A673 (cell line): ENCODE measurements at regions not wholly inside any gene's neighbourhood (a gene's known extent, or its start where the extent isn't known, plus 50 kb on each side); places are given as distances from the start of the nearest gene placed in this dataset.

Experiments used
- BruUV-seq: library from RNA; stranded (reverse); fragments of 400-500 nt; replicated peaks from 2 replicates; lab custom pipeline; 2021; lab: Mats Ljungman, UMichigan
- CTCF ChIA-PET: fragments of 300-600 bp; sonication (Branson Sonifier 250); formaldehyde crosslinking; loops from one replicate; lab custom pipeline; 2022; ENCODE audit warnings: antibody characterized with exemption; lab: Charles Lee
- POLR2A ChIA-PET: fragments of 300-600 bp; sonication (Branson Sonifier 250); formaldehyde crosslinking; loops from one replicate; lab custom pipeline; 2022; ENCODE audit warnings: antibody characterized with exemption; ENCODE audit not compliant: low non-redundant PET; lab: Charles Lee
- DNase-seq: peaks from one replicate; pipeline ENCODE4 v3.0.0-alpha.2; 2015; ENCODE audit warnings: low spot score
- H3K27ac ChIP-seq: fragments of 200-600 bp; sonication (generic); 2 replicates; pipeline ENCODE4 v1.5.1; 2016; ENCODE audit warnings: mixed run types, low read depth, mild to moderate bottlenecking, mixed read lengths, antibody characterized with exemption, low read length; ENCODE audit not compliant: poor library complexity, severe bottlenecking
- H3K27me3 ChIP-seq: fragments of 200-600 bp; sonication (generic); replicated peaks from 2 replicates; pipeline ENCODE4 v1.6.1; 2017; ENCODE audit warnings: mixed run types, low read depth, mild to moderate bottlenecking, mixed read lengths, antibody characterized with exemption, low read length; ENCODE audit not compliant: insufficient read depth, poor library complexity
- H3K36me3 ChIP-seq: fragments of 200-600 bp; sonication (generic); 2 replicates; pipeline ENCODE4 v1.6.1; 2016; ENCODE audit warnings: mixed run types, mild to moderate bottlenecking, mixed read lengths, antibody characterized with exemption, low read length; ENCODE audit not compliant: insufficient read depth, poor library complexity, severe bottlenecking
- H3K4me1 ChIP-seq: fragments of 200-600 bp; sonication (generic); 2 replicates; pipeline ENCODE4 v1.6.1; 2017; ENCODE audit warnings: mixed run types, mild to moderate bottlenecking, mixed read lengths, antibody characterized with exemption, low read length; ENCODE audit not compliant: insufficient read depth, poor library complexity, severe bottlenecking
- H3K4me3 ChIP-seq: fragments of 200-600 bp; sonication (generic); 2 replicates; pipeline ENCODE4 v1.5.1; 2016; ENCODE audit warnings: low read depth, mixed run types, mild to moderate bottlenecking, mixed read lengths, low read length; ENCODE audit not compliant: poor library complexity, severe bottlenecking
- H3K9me3 ChIP-seq: fragments of 200-600 bp; sonication (generic); 2 replicates; pipeline ENCODE4 v1.6.1; 2016; ENCODE audit warnings: mixed run types, low read depth, mild to moderate bottlenecking, mixed read lengths, antibody characterized with exemption, low read length; ENCODE audit not compliant: poor library complexity, severe bottlenecking
- EZH2 ChIP-seq: fragments of 200-600 bp; sonication (generic); IDR thresholded peaks from 2 replicates; pipeline ENCODE4 v1.6.1; 2017; ENCODE audit warnings: borderline replicate concordance, low read depth, mild to moderate bottlenecking, mixed read lengths, antibody characterized with exemption, low read length; ENCODE audit not compliant: poor library complexity, severe bottlenecking
- intact Hi-C: fragments of 100-400 bp; cut with micrococcal nuclease; formaldehyde crosslinking; loops from one replicate; pipeline ENCODE4 v1.10.0; 2022; ENCODE audit not compliant: unreplicated experiment
- TF ChIP-seq, protein P1 (sequence below): fragments of 300-800, 200-600 bp; sonication (generic); conservative IDR thresholded peaks from 2 replicates; pipeline ENCODE4 v1.5.1; 2017; ENCODE audit warnings: low read depth, mild to moderate bottlenecking, antibody characterized with exemption, low read length, moderate library complexity, mixed read lengths

DNA sequence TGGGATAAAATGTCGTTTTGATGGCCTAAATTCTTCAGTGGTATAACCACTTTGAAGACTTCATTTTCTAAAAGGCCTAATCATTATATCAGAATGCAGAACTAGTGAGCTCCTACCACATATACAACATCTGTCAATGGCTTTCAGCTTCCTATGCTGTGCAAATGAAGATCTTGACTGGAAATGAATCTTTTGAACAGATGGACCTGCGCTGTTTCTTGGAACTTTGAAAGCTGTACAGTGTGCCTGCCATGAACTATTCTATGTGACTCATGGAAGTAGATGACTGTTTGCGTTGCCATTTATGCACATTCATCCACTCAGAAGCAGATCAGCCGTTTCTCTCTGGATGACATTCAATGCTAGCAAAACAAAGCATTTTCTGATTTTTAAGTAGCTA, 542.2 kb upstream of the USP15 start:
- TF ChIP-seq, protein P1, sequence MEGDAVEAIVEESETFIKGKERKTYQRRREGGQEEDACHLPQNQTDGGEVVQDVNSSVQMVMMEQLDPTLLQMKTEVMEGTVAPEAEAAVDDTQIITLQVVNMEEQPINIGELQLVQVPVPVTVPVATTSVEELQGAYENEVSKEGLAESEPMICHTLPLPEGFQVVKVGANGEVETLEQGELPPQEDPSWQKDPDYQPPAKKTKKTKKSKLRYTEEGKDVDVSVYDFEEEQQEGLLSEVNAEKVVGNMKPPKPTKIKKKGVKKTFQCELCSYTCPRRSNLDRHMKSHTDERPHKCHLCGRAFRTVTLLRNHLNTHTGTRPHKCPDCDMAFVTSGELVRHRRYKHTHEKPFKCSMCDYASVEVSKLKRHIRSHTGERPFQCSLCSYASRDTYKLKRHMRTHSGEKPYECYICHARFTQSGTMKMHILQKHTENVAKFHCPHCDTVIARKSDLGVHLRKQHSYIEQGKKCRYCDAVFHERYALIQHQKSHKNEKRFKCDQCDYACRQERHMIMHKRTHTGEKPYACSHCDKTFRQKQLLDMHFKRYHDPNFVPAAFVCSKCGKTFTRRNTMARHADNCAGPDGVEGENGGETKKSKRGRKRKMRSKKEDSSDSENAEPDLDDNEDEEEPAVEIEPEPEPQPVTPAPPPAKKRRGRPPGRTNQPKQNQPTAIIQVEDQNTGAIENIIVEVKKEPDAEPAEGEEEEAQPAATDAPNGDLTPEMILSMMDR, result no peak
- TF ChIP-seq EZH2, result no peak
- POLR2A ChIA-PET, result no interaction called here
- CTCF ChIA-PET, result no interaction called here
- Histone ChIP-seq H3K4me3 (no peak overlapping the region), H3K27me3 (no peaks in the 10 kb centered on the region), H3K36me3 (no peaks in the 10 kb centered on the region), H3K27ac (no peak overlapping the region), H3K4me1 (peaks cover 12% of the 10 kb centered on the region), H3K9me3 (no peaks in the 10 kb centered on the region)
- BruUV-seq, result no TSS peak
- intact Hi-C loops, result no loop called here
- DNase-seq, result no peak

DNA sequence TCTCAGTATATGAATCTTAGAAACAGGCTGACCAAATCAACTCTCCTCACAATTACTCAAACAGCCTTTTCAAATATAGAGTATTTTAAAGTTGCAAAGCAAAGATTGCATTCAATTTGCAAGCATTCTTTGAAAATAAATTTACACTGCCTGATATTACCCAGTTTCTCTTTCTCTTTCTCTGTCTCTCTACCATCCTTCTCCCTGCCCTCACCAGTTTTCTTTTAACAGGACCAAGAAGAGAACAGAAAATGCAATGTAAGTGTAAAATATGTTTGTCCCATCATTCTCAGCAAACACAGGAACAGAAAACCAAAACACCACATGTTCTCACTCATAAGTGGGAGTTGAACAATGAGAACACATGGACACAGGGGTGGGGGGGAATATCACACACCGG, 520.3 kb upstream of the USP15 start:
- intact Hi-C loops, result no loop called here
- ChIA-PET POLR2A (no interaction called here), CTCF (no interaction called here)
- TF ChIP-seq EZH2, result no peak
- TF ChIP-seq, protein P1, result no peak
- DNase-seq, result no peak
- Histone ChIP-seq H3K4me3 (no peak overlapping the region), H3K27me3 (no peaks in the 10 kb centered on the region), H3K9me3 (no peaks in the 10 kb centered on the region), H3K36me3 (no peaks in the 10 kb centered on the region), H3K4me1 (no peaks in the 10 kb centered on the region), H3K27ac (no peak overlapping the region)
- no TSS peak for BruUV-seq

DNA sequence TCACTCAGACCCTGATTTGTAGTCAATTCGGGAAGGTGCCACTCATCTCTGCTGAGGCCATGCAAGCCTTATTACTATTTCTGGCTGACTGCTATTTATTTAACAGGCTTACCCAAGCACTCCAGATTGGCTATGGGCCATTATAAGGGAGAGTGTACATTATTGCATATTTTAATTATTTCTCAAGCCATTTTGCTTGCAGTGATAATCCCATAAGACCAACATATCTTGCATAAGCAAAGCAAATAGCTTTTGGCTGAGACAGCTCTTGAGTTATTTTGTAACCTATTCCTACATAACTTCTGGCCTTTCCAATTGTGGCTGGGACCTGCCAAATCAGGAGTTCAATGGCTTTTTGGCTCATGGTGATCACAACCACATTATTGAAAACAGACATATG, 509.6 kb upstream of the USP15 start:
- ChIA-PET POLR2A (no interaction called here), CTCF (no interaction called here)
- no peak for TF ChIP-seq EZH2
- TF ChIP-seq, protein P1, result no peak
- Histone ChIP-seq H3K36me3 (no peaks in the 10 kb centered on the region), H3K9me3 (no peaks in the 10 kb centered on the region), H3K4me1 (peaks cover 11% of the 10 kb centered on the region), H3K27me3 (no peaks in the 10 kb centered on the region), H3K4me3 (no peak overlapping the region), H3K27ac (no peak overlapping the region)
- no TSS peak for BruUV-seq
- DNase-seq, result peak; percentile 54
- intact Hi-C loops, result no loop called here
